ENCODE measurements at regions not wholly inside any gene's neighbourhood (a gene's known extent, or its start where the extent isn't known, plus 50 kb on each side); places are given as distances from the start of the nearest gene placed in this dataset.

- Histone ChIP-seq H4K8ac (ENCODE audit: extremely low read depth, insufficient read depth, low read length) (no peak overlapping the region), H3K27ac (ENCODE audit: low read depth, low read length) (no peak overlapping the region), H3K23ac (ENCODE audit: insufficient read length) (no peak overlapping the region), H4K91ac (replicated peaks; ENCODE audit: insufficient read length, low read length) (no peak overlapping the region), H3K9me3 (ENCODE audit: insufficient read depth in 2 of 2, low read depth in 1 of 2, low read length in 1 of 2) (no peaks in the 10 kb centered on the region), H2BK15ac (ENCODE audit: low read length) (no peak overlapping the region), H2AK5ac (ENCODE audit: low read depth, low read length) (no peak overlapping the region), H2AFZ (ENCODE audit: low read length) (no peak overlapping the region), H3K9ac (replicated peaks in 1 of 4; ENCODE audit: extremely low read depth in 1 of 4, low read depth in 3 of 4, low read length in 3 of 4) (no peak overlapping the region), H3K4ac (replicated peaks; ENCODE audit: insufficient read length, low read depth, low read length) (no peak overlapping the region), H4K5ac (ENCODE audit: insufficient read length, low read depth, low read length) (no peak overlapping the region), H3K56ac (replicated peaks; ENCODE audit: insufficient read length, low read depth, low read length) (no peak overlapping the region), H3K79me2 (ENCODE audit: control insufficient read depth in 1 of 2, insufficient read depth in 2 of 2, low read length in 2 of 2) (no peaks in the 10 kb centered on the region), H3K4me1 (replicated peaks in 1 of 4; ENCODE audit: control insufficient read depth in 3 of 4, insufficient read depth in 4 of 4, low read length in 3 of 4) (peaks cover 0 to 3% (median 0%) of the 10 kb centered on the region in 4 experiments; a peak in 1 of 7 replicates), H2BK12ac (ENCODE audit: low read depth, low read length) (no peak overlapping the region), H3K79me1 (ENCODE audit: low read depth, low read length) (no peaks in the 10 kb centered on the region), H3K14ac (ENCODE audit: insufficient read length) (no peak overlapping the region), H2BK120ac (replicated peaks; ENCODE audit: low read depth, low read length) (no peak overlapping the region), H2BK20ac (ENCODE audit: low read length) (no peak overlapping the region), H3K18ac (ENCODE audit: extremely low read depth, low read length) (no peak overlapping the region), H3K36me3 (ENCODE audit: control insufficient read depth in 2 of 4, insufficient read depth in 4 of 4, low read length in 3 of 4) (no peaks in the 10 kb centered on the region), H3K4me3 (ENCODE audit: extremely low read depth in 1 of 4, insufficient read depth in 2 of 4, low read depth in 3 of 4, low read length in 4 of 4) (no peak overlapping the region), H2BK5ac (ENCODE audit: low read depth, low read length) (no peak overlapping the region), H3K23me2 (ENCODE audit: low read depth, low read length) (no peaks in the 10 kb centered on the region), H3K27me3 (replicated peaks in 1 of 4; ENCODE audit: control insufficient read depth in 3 of 4, extremely low read depth in 1 of 4, insufficient read depth in 3 of 4, low read length in 3 of 4) (no peaks in the 10 kb centered on the region), H3K4me2 (ENCODE audit: insufficient read depth in 1 of 2, low read depth in 2 of 2, low read length in 2 of 2) (no peak overlapping the region), H4K20me1 (replicated peaks in 1 of 2; ENCODE audit: control insufficient read depth in 1 of 2, insufficient read depth in 2 of 2, low read length in 2 of 2) (no peaks in the 10 kb centered on the region)
- CTCF ChIA-PET (ENCODE audit: partially characterized antibody): interaction anchor here (1.0 kb wide), 1 partner anchor 21 kb away, joined by 3 read pairs; no protein-coding TSS in a partner anchor
- WGBS, 2 experiments (ENCODE audit: extremely low coverage in 1 of 2, insufficient coverage in 1 of 2, insufficient read length in 1 of 2, insufficient replicate concordance in 2 of 2, low coverage in 1 of 2, low lambda C conversion rate in 2 of 2, missing lambda C conversion rate in 1 of 2): 94% methylated on average over 4 of the region's 4 CpGs; no CpG with 5 or more reads in 1 of the 2 experiments
- TF ChIP-seq CBX5 (IDR thresholded peaks at IDR 0.05; ENCODE audit: low read depth, low read length): no peak
- TF ChIP-seq SUZ12 (IDR thresholded peaks at IDR 0.05; ENCODE audit: low read length): no peak
- no peak for TF ChIP-seq MAX (IDR thresholded peaks at IDR 0.05)
- TF ChIP-seq TCF12 (IDR thresholded peaks at IDR 0.05; ENCODE audit: low read depth, low read length): no peak
- TF ChIP-seq SIRT6 (IDR thresholded peaks at IDR 0.05; ENCODE audit: low read length): no peak
- TF ChIP-seq GTF2F1 (IDR thresholded peaks at IDR 0.05; ENCODE audit: borderline replicate concordance, low read depth, low read length): no peak
- no peak for TF ChIP-seq RFX5 (IDR thresholded peaks at IDR 0.05; ENCODE audit: borderline replicate concordance, low read depth, low read length)
- no peak for TF ChIP-seq RNF2 (IDR thresholded peaks at IDR 0.05; ENCODE audit: borderline replicate concordance, low read depth, low read length, missing control alignments, poor library complexity, severe bottlenecking)
- no peak for TF ChIP-seq CHD1 (IDR thresholded peaks at IDR 0.05; ENCODE audit: low read depth, low read length)
- no peak for DNase-seq (ENCODE audit: low read depth in 1 of 2, low spot score in 2 of 2)
- FAIRE-seq: no peak
- POLR2A ChIA-PET (ENCODE audit: partially characterized antibody): no interaction called here
Observed at GRCh38 chr15:95865330-95865739, 465.2 kb upstream of the NR2F2 start.

Data from H1 (cell line).